ENCODE measurements at regions not wholly inside any gene's neighbourhood (a gene's known extent, or its start where the extent isn't known, plus 50 kb on each side); places are given as distances from the start of the nearest gene placed in this dataset.

DNA sequence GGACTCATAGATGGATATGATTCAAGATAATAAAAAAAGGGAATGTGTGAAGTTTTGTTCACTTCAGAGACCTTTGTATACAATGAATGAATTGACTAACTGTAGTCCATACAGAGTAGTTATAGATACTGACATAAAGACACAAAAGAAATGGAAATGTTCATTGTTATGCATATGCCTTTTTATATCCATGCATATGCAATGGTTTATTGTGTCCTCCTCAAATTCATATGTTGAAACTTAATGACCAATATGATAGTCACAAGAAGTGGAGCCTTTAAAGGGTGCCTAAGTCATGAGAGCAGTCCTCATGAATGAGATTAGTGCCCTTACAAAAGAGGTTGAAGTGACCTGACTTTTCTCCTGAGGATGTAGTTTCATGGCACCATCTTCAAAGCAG lies 467.5 kb upstream of the NDST4 start:
- CTCF ChIA-PET: no interaction called here

DNA sequence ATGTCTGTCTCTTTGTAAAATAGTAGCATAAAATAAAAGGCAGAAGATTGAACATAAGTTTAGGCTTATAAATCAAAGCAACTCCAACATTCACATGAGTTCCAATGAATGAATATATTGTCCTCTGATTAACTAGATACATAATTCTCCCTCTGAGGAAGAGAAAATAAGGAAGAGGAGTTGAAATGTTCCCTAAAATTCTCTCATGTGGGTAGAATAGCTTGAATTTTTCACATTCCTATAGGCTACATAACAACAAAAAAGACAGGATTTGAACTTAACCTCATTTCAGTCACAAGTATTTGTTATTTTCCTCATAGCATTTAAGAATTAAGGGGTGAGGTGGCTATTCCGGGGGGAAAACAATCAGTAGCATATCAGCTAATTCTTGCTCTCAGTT lies 462.4 kb upstream of the NDST4 start:
- TF ChIP-seq REPIN1 (tag by site-specific recombination; IDR thresholded peaks at IDR 0.05; ENCODE audit: low read depth): no peak
- TF ChIP-seq ZNF621 (tag by site-specific recombination; IDR thresholded peaks at IDR 0.05): no peak
- TF ChIP-seq ZNF654 (tag by site-specific recombination; IDR thresholded peaks at IDR 0.05; ENCODE audit: low read depth): no peak
- Histone ChIP-seq H3K9me3 (ENCODE audit: control insufficient read depth, insufficient read depth, low read depth, low read length) (no peaks in the 10 kb centered on the region), H3K4me1 (ENCODE audit: control insufficient read depth, insufficient read depth, low read length) (no peaks in the 10 kb centered on the region), H3K4me3 (ENCODE audit: low read depth, low read length) (no peak overlapping the region), H3K36me3 (ENCODE audit: control insufficient read depth in 2 of 2, insufficient read depth in 1 of 2, low read length in 2 of 2) (no peaks in the 10 kb centered on the region), H3K27ac (ENCODE audit: extremely low read depth, low read depth, low read length) (no peak overlapping the region)
- POLR2A ChIA-PET: no interaction called here
- CTCF ChIA-PET: no interaction called here

More for the DNA sequence above, 467.5 kb upstream of the NDST4 start:
- Histone ChIP-seq H3K27ac (ENCODE audit: extremely low read depth, low read depth, low read length) (no peak overlapping the region), H3K36me3 (ENCODE audit: control insufficient read depth in 2 of 2, insufficient read depth in 1 of 2, low read length in 2 of 2) (no peaks in the 10 kb centered on the region), H3K4me3 (ENCODE audit: low read depth, low read length) (no peak overlapping the region), H3K4me1 (ENCODE audit: control insufficient read depth, insufficient read depth, low read length) (no peaks in the 10 kb centered on the region), H3K9me3 (ENCODE audit: control insufficient read depth, insufficient read depth, low read depth, low read length) (no peaks in the 10 kb centered on the region)
- POLR2A ChIA-PET: no interaction called here
- no peak for TF ChIP-seq ZNF26 (tag by site-specific recombination; IDR thresholded peaks at IDR 0.05)
- TF ChIP-seq ZFP37 (tag by site-specific recombination; IDR thresholded peaks at IDR 0.05): no peak
- no peak for TF ChIP-seq ATF2 (tag by site-specific recombination; IDR thresholded peaks at IDR 0.05; ENCODE audit: low read depth)
- TF ChIP-seq ZNF473 (tag by site-specific recombination; IDR thresholded peaks at IDR 0.05): no peak
- TF ChIP-seq, protein P1, sequence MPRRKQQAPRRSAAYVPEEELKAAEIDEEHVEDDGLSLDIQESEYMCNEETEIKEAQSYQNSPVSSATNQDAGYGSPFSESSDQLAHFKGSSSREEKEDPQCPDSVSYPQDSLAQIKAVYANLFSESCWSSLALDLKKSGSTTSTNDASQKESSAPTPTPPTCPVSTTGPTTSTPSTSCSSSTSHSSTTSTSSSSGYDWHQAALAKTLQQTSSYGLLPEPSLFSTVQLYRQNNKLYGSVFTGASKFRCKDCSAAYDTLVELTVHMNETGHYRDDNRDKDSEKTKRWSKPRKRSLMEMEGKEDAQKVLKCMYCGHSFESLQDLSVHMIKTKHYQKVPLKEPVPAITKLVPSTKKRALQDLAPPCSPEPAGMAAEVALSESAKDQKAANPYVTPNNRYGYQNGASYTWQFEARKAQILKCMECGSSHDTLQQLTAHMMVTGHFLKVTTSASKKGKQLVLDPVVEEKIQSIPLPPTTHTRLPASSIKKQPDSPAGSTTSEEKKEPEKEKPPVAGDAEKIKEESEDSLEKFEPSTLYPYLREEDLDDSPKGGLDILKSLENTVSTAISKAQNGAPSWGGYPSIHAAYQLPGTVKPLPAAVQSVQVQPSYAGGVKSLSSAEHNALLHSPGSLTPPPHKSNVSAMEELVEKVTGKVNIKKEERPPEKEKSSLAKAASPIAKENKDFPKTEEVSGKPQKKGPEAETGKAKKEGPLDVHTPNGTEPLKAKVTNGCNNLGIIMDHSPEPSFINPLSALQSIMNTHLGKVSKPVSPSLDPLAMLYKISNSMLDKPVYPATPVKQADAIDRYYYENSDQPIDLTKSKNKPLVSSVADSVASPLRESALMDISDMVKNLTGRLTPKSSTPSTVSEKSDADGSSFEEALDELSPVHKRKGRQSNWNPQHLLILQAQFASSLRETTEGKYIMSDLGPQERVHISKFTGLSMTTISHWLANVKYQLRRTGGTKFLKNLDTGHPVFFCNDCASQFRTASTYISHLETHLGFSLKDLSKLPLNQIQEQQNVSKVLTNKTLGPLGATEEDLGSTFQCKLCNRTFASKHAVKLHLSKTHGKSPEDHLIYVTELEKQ (tag by site-specific recombination; IDR thresholded peaks at IDR 0.05; ENCODE audit: borderline replicate concordance): no peak
- no peak for TF ChIP-seq ZNF302 (tag by site-specific recombination; IDR thresholded peaks at IDR 0.05; ENCODE audit: low read depth)

- CTCF ChIA-PET: interaction anchor here (0.6 kb wide), 1 partner anchor 69 kb away, joined by 4 read pairs; no protein-coding TSS in a partner anchor
- POLR2A ChIA-PET: no interaction called here
Measured at GRCh38 chr4:115562506-115562905, 449.1 kb upstream of the NDST4 start.

DNA sequence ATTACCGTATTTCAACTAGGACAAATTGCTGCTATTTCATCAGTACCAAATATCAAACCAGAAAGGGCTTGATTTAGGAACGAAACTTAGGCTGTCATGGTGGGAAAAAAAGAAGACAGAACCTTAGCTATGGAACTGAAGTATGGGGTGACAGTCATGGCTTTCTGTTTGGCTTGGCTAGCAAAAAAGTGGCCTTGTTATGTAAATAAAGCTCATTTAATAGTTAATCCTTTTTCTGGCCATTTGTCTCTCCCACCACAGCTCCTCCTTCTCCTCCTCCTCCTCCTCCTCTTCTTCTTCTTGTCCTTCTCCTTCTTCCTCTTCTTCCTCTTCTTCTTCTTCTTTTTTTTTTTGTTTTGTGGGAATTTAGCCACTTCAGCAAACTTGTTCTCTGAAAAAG lies 434.7 kb upstream of the NDST4 start:
- no peak overlapping the region for H3K27ac ChIP-seq (ENCODE audit: extremely low read depth, low read depth, low read length)
- CTCF ChIA-PET: interaction anchor here (0.6 kb wide), 1 partner anchor 458 kb away, joined by 4 read pairs; no protein-coding TSS in a partner anchor
- H3K9me3 ChIP-seq (ENCODE audit: control insufficient read depth, insufficient read depth, low read depth, low read length): no peaks in the 10 kb centered on the region
- no peak overlapping the region for H3K4me3 ChIP-seq (ENCODE audit: low read depth, low read length)
- no peaks in the 10 kb centered on the region for H3K4me1 ChIP-seq (ENCODE audit: control insufficient read depth, insufficient read depth, low read length)
- H3K36me3 ChIP-seq (ENCODE audit: control insufficient read depth in 2 of 2, insufficient read depth in 1 of 2, low read length in 2 of 2): no peaks in the 10 kb centered on the region
- POLR2A ChIA-PET: no interaction called here
- TF ChIP-seq ZIC2 (tag by site-specific recombination; IDR thresholded peaks at IDR 0.05): no peak
- no peak for TF ChIP-seq EGR2 (tag by site-specific recombination; IDR thresholded peaks at IDR 0.05; ENCODE audit: low read depth)
- no peak for TF ChIP-seq HOXC10 (CRISPR knock-in tag; IDR thresholded peaks at IDR 0.05)
- no peak for TF ChIP-seq ZNF175 (tag by site-specific recombination; IDR thresholded peaks at IDR 0.05)
- no peak for TF ChIP-seq ZNF311 (tag by site-specific recombination; IDR thresholded peaks at IDR 0.05; ENCODE audit: borderline replicate concordance)
- no peak for TF ChIP-seq ZNF76 (tag by site-specific recombination; IDR thresholded peaks at IDR 0.05; ENCODE audit: borderline replicate concordance, low read depth)
- no peak for TF ChIP-seq HOXD13 (CRISPR knock-in tag; IDR thresholded peaks at IDR 0.05; ENCODE audit: borderline replicate concordance)
- TF ChIP-seq ZNF626 (tag by site-specific recombination; IDR thresholded peaks at IDR 0.05): no peak
- TF ChIP-seq ZNF433 (tag by site-specific recombination; IDR thresholded peaks at IDR 0.05; ENCODE audit: low read depth): no peak

More at GRCh38 chr4:115562506-115562905, 449.1 kb upstream of the NDST4 start:
- TF ChIP-seq IKZF3 (tag by site-specific recombination; IDR thresholded peaks at IDR 0.05) (no peak), SCRT2 (tag by site-specific recombination; IDR thresholded peaks at IDR 0.05) (no peak), ZNF473 (tag by site-specific recombination; IDR thresholded peaks at IDR 0.05) (no peak), ZNF248 (tag by site-specific recombination; IDR thresholded peaks at IDR 0.05) (no peak), ZNF530 (tag by site-specific recombination; IDR thresholded peaks at IDR 0.05; ENCODE audit: low read depth) (no peak), ZNF777 (tag by site-specific recombination; IDR thresholded peaks at IDR 0.05; ENCODE audit: borderline replicate concordance) (no peak)
- H3K27ac ChIP-seq (ENCODE audit: extremely low read depth, low read depth, low read length): no peak overlapping the region
- no peak overlapping the region for H3K4me3 ChIP-seq (ENCODE audit: low read depth, low read length)
- H3K36me3 ChIP-seq (ENCODE audit: control insufficient read depth in 2 of 2, insufficient read depth in 1 of 2, low read length in 2 of 2): no peaks in the 10 kb centered on the region
- H3K4me1 ChIP-seq (ENCODE audit: control insufficient read depth, insufficient read depth, low read length): no peaks in the 10 kb centered on the region
- no peaks in the 10 kb centered on the region for H3K9me3 ChIP-seq (ENCODE audit: control insufficient read depth, insufficient read depth, low read depth, low read length)
